ENCODE measurements at regions not wholly inside any gene's neighbourhood (a gene's known extent, or its start where the extent isn't known, plus 50 kb on each side); places are given as distances from the start of the nearest gene placed in this dataset.

DNA sequence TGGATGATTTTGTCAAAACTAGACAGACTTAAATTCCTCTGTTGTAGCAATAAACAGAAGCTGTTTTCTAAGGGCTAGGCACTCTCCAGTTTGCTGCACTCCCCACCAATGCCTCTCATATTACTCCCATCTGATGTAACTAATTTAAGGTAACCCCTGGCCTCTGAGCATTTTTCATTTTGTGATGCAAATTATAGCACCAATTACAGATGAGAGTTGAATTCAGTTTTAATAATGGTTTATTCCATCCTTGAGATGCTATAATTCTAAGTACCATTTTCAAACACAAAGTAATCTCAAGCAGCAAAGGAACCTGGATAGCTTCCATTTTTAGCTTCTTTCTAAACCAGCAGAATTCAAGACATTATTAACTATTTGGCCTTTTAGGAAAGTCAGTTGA lies 280.4 kb upstream of the DAB1 start:
- DNase-seq, result no peak

DNA sequence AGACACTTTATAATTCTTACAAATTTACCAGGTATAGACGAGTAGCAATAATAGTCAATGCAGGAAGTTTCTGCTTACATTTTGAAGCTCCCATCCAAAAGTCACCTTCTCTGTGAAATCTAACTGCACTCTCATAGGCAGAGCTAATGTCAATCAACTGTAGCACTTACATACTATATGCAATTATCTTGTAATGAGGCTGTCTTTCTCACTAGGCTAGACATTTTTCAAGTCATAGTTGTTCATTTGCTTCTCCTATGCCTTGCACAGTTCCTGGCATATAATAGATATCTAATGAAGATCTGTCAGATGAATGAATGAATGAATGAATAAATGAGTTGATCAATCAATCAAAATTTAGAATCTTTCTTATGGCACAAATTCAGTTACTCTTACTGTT lies 273.0 kb upstream of the DAB1 start:
- no peak for DNase-seq

DNA sequence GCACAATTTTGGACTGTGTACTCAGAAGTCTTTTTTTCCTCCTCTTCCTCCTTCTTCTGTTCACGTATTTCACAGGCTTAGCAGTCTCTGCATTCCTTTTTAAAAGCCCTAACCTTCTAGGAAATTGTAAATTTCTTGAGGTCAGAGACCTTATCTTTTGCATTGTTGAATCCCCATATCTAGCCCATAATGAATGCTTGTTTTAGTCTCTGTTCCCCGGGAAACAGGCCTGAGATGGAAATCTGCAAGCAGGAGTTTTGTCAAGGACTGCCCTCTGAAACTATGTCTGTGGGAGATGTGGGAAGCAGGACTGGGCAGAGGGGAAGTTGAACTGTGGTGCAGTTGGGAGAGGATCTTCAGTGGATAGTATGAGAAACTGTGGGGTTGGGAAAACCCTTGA lies 272.2 kb upstream of the DAB1 start:
- DNase-seq, result no peak

DNA sequence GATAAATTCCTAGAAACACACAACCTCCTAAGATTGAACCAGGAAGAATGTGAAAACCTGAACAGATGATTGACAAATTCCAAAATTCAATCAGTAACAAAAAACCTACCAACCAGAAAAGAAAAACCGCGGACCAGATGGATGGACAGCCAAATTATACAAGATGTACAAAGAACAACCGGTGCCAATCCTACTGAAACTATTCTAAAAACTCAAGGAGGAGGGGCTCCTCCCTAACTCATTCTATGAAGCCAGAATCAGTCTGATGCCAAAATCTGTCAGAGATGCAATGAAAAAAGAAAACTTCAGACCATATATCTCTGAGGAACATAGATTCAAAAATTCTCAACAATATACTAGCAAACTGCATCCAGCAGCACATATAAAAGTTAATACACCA lies 262.4 kb upstream of the DAB1 start:
- DNase-seq, result no peak

DNA sequence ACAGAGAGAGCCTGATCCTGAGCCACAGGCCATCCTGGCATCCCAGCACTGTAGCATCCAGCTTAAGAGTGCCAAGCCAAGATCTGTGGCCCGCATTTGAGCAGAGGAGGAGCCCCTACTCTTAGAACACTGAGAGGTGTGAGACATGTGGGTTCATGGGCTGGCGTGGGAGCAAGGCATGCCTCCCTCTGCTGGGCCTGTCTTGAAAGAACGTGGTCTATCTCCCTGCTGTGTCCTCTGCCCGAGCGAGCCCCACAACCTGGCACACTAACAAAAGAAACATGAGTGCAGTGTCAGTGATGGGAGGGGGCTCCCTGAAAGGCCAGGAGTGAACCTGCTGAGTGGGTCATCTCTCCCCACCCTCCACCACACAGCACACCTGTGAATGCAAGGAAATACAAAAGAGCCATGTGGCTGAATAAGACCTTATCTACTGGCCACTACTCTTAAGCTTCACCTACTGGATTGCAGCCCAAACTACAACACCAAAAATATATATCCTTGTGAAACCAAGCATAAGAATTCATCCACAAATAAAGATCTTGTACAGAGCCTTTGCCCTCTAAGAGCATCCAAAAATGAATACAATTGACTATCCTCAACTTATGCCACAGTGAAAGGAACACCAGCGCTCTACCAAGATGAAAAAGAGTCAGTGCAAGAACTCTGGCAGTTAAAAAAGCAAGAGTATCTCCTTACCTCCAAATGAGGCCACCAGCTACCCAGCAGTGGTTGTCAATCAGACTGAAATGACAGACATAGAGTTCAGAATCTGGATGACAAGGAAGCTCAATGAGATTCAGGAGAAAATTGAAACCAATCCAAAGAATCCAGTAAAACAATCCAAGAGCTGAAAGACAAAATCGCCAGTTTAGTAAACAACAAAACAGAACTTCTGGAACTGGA lies 259.4 kb upstream of the DAB1 start:
- no peak for DNase-seq

DNA sequence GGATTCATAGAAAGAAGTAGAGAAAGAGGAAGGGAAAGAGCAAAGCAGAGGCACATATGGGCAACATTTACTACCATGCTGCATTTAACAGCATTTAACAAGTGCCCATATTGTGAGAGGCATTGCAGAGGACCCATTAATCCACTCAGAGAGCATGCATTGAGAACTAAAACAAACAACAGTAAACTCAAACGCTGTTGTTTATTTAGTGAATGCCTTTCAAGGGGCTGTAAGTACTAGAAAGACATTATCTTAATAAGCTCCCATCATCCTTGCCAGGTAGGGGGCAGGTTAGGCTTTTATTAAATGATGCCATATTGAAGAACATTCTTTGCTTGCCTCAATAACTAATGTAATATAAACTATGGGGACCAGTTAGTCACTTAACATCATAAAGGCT lies 254.3 kb upstream of the DAB1 start:
- no peak for DNase-seq

DNA sequence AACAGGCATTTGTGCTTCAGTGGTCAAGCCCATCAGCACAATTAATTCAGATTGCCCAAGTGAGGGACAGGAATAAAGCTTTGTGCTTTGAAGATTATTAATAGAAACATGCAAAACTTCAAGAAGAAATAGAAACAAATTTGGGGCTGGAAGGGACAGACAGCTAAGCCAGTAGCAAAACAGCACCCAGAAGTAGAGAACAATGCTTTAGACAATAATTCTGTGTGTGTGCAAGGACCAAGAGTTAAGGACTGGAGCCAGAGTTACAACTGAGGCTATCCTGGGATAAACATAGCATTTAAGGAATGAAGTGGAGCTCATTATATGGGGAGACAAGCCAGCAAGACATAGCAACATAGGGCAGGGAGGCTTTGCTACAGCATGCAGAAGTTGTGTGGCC lies 251.9 kb upstream of the DAB1 start:
- DNase-seq, result no peak

DNA sequence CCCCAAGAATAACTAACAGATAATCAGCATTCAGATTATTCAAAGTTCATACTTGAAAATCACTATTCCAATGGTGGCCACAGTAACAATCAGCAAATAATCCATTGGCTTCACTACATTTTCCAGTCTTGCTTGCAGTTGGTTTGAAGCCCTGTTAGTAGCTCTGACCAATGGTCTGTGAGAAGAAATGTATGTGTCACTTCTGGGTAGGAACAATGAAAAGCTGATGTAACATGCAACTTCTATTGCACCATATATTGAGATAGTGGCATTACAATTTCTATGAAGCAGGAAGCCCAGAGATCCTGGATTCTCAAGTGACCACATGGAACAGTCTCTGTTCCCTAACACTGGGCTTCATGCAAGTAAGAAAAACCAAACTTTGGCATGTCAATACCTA lies 250.9 kb upstream of the DAB1 start:
- no peak for DNase-seq

DNA sequence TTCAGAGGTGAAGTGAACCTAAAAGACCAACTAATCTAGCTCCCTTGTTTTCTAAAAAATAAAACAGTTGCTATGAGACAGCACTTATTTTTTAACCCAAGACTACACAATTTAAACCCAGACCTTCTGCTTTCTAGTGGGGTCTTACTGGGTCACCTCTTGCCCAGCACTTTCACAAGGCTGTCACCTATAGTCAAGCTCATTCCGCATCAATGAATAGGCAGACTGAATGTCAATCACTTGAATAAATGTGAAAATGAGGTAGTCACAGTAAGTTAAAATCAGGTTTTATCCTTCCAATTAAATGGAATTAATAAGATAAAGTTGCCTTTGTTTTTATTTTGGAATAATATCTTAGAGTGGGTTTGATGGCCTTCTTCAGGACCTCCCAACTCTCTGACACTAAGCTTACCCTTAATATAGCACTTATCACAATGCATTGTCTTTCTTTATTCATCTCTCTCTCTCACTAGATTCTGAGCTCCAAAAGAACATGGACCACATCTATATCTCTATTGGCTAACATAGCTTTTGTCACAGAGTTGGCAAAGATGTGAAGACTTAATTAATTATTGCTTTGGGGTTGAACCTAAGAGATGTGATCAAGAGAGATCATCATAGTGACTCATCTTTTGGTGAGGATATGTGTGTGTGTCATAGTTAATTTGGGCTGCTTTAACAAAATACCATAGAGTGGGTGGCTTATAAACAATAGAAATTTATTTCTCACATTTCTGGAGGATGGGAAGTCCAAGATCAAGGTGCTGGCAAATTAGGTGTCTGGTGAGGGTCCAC lies 248.7 kb upstream of the DAB1 start:
- DNase-seq, result no peak

DNA sequence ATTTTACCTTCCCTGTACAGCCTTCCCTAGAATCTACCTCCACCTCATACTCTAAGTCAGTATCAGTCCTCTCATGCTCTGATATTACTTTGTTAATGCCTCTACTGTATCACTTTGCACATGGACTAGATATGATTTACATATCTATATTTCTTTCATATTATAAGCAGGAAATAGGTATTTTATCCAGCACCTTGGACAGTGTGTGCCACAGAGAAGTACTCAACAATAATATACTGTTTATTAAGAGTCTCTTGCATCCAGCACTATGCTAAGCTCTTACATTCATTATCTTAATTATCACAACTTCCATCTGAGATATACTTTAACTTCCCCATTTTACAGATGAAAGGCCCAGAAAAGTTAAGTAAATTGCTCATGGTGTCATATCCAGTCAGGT lies 247.9 kb upstream of the DAB1 start:
- DNase-seq, result no peak

DNA sequence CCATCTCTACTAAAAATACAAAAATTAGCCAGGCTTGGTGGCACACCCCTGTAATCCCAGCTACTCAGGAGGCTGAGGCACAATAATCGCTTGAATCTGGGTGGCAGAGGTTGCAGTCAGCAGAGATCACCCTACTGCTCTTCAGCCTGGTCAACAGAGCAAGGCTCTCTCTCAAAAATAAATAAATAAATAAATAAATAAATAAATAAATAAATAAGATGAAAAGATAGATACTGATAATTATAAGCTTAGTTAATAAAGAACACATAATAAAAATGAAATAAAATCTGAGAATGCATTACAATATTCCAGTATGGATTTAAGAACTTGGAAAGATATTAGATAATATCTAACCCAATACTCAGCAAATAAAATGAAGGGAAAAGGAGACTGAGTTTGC lies 235.9 kb upstream of the DAB1 start:
- DNase-seq, result no peak

DNA sequence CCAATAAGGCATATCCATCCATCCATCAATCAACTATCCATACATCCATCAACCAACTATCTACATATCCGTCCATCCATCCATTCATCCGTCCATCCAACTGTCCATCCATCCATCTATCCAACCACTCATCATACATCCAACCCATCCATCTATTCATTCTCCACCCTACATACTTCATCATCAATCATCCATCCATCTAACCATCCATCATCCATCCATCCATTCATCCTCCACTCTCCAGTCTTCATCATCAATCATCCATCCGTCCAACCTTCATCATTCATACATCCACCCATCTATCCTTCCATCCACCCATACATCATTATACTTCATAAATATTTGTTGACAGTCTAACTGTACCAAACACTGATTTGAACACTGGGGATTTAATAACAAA lies 231.3 kb upstream of the DAB1 start:
- DNase-seq, result no peak

DNA sequence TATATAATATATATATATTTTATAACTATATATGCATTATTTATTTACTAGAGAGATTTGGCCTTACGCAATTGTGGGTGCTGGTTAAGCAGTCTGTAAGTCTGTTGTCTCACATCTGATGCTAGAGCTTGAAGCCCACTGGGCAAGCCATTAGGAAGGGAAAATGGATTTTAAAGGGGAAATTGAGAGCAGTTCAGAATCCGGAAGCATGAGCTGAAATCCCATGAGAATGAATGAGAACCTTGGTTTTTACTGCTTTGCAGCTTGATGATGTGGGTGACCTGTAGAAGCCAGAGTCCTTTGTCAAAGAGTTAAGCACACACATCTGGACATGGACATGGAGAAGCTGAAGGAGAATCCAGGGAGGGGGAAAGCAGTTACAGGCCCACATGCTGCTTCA lies 220.8 kb upstream of the DAB1 start:
- no peak for DNase-seq

DNA sequence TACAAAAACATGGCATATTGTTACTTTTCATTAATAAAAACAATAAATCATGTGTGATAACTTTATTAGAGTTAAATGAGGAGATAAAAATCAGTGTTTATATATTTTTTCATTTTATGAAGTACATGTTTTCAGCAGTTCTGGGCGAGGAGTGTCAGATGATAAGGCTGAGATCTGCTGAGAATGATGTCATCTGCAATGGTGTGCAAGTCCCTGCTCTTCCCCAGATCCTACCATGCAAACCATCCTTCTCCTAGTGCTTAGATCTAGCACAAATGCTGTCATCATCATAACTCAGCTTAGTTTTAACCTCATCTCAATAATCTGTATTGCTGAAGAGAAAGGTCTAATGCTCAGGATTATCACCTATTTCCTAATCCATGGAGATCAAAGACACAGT lies 214.4 kb upstream of the DAB1 start:
- DNase-seq, result no peak

DNA sequence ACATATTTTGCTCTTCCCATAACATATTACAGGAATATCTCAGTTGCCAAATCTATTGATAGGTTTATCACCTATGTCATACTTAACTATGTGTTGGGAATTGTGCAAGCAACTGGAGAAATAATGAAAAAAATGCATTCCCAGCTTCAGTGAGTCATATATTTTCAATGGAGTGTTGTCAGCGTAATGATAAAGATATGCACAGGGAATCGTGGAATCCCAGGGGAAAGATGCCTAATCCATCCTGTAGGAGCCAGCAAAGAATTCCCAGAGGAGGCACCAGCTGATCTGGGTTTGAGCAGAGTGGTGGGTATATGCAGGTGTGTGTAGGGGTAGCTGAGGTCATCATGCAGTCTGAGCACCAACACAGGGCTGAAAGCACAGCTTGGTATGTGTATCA lies 213.3 kb upstream of the DAB1 start:
- no peak for DNase-seq

DNA sequence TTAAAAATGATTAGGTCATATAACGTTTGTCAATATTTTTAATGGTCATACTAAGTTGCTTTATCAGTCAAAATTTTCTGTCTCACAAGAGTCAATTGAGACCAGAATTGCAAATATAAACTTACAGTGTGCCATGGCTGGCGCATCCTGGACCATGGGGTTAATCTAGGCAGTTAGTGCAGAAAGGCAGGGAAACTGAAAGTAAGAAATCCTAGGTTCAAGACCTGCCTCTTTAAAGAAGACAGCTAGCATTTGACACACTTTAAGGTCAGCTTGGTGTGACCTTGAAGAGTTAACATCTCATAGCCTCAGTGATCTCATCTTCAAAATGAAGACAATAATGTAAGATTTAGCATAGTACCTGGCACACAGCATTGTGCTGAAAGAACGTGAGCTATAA lies 210.0 kb upstream of the DAB1 start:
- DNase-seq, result no peak

DNA sequence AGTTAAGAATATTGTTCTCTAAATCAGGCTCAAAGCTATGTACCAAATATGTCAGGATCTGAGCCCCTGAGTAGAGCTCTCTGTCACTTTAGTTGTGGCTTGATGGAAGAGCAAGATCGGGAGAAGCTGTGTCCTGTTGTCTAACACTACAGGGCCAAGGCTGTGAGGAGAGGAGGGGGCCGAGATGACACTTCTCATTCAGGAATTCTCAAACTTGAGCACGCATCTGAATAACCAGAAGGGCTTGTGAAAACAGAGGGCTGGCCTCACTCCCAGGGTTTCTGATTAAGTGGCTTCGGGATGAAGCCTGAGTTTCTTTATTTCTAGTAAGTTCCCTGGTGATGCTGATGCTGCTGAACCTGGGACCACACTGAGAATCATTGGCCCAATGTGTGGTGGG lies 209.2 kb upstream of the DAB1 start:
- no peak for DNase-seq

DNA sequence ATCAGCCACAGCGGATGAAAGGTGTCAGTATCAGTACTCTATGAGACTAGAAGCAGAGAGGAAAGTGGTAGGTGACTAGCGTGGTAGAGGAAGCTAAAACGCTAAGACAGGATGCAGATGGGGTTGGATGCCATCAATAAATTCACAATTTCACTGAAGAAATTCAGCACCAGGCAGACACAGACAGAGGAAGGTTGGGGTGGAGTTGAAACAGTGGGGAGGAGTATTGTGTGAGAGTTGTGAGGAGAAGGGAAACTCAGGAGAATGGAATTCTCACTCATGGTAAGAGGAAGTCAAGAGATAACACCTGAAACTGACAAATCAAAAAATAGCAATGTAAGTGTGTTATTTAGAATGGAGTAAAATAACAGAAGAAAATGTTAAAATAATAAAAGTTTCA lies 208.5 kb upstream of the DAB1 start:
- DNase-seq, result no peak

DNA sequence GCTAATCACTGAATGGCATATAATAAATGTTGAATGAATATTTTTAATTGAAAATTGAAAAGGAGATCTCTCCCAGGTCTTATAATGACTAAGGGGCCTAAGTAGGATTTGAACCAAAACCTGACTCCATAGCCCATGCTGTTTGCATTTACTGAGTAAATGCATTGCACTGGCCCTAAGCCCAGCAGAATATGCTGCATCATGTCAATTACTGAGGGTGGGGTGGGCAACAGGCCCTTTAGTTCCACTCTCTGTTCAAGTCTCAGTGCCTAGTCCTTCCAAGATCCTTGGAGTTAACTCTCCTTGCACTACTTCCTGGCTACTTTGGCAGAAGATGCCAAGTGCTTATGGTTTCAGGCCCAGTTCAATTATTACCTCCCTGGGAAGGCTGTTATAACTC lies 203.8 kb upstream of the DAB1 start:
- DNase-seq, result no peak

DNA sequence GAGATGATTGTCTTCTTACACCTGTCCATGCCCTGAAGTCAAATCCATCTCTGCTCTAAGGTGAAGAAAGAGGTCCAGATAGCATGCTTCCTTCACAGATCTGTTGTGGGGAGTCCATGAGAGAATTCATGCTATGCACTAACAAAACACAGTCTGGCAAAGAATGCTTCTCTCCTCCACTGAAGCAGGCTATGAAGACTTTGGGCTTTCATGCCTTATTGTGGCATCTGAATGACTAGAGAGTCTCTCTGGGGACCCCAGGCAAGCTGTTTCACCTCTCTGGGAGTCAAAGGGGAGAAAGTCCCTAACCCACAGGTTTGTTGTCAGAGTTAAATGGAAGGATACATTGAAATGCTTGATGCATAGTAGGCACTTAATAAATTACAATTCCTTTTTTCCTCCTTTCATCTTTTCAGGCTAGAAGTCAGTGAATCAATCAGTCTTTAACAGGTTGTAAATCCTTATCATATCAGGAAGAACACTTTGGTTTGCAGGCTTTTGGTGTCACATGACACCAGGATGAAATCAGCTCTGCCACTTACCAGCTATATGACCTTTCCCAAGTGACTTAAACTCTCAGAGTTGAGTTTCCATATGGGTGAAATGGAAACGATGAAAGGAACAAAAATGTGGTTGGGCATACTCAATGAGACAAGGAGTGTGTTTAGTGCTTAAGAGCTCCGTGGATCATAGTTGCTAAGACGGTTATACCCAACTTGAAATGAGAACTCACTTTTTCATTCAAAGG lies 200.1 kb upstream of the DAB1 start:
- no peak for DNase-seq

DNA sequence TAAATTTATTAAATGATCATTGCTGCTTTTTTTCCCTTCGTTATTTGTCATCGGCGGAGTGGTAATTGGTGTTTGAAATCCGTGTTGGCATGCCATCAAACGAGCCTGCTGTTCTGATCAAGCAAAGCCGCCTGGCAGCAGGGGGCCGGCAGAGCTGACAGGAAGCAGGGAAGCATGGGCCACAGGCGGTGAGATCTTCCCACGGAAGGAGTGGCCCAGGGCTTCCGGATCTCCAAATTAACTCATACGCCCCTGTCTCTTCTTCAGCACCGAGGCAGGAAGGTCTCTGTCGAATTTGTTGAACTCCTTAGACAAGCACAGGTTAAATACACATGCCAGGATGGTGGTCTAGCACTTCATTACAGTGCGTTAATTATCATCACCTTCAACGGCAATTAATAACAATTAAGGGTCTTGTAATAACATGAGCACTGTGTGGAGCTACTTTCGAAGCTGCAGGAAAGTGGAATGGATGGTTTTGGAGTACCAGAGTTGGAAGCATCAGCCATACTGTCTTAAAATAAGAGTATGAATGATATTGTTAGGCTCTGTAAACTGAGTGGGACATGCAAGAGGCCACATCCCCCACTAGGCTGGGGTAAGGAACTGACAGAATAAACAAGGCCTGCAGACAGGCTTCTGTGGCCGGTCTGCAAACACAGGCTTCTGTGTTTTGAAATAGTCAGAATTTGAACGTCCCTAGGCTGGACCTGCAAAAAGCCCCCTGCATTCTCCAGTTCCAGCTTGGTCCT lies 199.4 kb upstream of the DAB1 start:
- DNase-seq, result no peak

DNA sequence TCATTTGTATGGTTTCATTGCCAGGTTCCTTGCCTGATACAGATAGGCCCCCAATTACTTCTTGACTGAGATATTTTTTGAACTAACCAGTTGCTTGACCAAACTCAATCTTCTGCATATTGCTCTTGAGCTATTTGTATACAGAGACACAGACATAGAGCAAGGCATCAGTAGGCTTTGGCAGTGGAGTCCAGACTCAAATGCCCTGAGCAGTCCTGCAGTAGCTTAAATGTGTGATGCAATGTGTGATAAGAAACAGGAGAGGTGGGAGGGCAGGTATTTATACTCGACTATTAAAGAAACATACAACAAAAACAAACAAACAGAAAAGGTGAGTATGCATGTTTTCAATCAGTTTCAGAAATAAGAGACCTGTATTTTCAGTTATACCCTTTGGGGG lies 197.9 kb upstream of the DAB1 start:
- DNase-seq, result no peak

DNA sequence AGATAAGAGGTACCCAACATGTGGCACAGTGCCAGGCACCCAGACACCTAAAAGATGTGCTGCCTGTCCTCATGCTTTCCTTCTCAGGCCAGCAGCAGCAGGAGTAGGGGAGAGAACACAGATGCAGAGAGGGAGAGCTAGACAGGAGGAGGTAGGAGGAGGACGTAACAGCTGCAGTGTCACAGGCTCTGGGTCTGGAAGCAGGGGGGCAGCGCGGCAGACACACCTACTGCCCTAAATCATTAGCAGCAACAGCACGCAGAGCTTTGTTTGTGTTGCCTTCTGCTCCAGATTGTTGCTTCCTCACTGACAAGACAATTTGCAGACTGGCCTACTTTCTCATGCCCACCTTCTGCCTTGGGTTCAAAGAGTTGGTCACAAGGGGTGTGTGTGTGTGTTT lies 196.7 kb upstream of the DAB1 start:
- no peak for DNase-seq

Measured in activated CD4-positive, alpha-beta T cell treated with anti-CD3 and anti-CD28 coated beads, Interleukin-2, Interleukin-6, amounts not matched to agents 100 ng/mL and 50 ng/mL, durations not matched to agents 16 hours and 8 hours (primary cell).